Umbilical cord (tissue), 1 donor: ENCODE measurements at regions not wholly inside any gene's neighbourhood (a gene's known extent, or its start where the extent isn't known, plus 50 kb on each side); places are given as distances from the start of the nearest gene placed in this dataset.

Source experiments
- DNase-seq: peaks from one replicate; pipeline ENCODE4 v3.0.0-alpha.2; 2015; ENCODE audit warnings: low spot score

GRCh38 chr5:163619951-163620350 lies 114.5 kb downstream of the MAT2B start:
- no peak for DNase-seq

- DNase-seq = no peak
Observed at GRCh38 chr5:163622799-163623198, 117.4 kb downstream of the MAT2B start.

- DNase-seq = no peak
Observed at GRCh38 chr5:163623524-163623923, 118.1 kb downstream of the MAT2B start.

DNA sequence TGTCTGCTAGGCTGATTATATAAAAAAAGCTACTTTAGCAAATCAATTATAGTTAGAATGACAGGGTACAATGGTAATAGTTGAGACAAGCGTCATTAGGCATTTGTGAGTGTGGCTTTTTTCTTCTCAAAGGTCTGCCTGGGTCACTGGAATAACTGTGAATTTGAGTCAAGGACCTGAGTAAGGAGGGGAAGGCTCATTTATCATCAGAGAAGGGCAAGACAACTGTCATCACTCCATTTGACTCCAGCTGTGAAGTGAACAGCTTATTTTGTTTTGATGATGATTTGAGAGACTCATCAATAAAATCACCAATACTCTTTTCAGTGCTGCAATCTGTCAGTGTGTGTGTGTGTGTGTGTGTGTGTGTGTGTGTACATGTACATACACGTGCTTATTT lies 118.6 kb downstream of the MAT2B start:
- no peak for DNase-seq

GRCh38 chr5:163624431-163624830 lies 119.0 kb downstream of the MAT2B start:
- DNase-seq = no peak

DNA sequence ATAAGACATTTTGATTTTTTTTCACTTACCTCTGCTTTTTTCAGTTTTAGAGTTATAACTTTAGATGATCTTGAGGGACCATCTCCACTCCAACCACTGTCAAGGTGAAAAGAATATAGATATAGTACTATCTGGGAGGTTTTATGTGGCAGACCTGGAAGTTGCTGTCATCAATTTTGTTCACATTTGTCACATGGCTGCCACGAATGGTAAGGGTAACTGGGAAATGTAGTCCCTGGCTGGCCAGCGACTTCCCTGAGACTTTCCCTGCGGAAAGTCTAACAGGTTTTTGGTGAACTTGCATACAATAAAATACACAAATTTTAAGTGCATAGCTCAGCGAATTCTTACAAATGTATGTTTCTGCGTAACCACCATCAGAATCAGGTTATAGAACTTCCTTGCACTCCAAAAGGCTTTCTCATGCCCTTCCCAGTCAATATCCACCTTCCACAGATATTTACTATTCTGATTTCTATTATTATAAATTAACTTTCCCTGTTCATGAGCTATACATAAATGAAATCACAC lies 121.5 kb downstream of the MAT2B start:
- no peak for DNase-seq

DNA sequence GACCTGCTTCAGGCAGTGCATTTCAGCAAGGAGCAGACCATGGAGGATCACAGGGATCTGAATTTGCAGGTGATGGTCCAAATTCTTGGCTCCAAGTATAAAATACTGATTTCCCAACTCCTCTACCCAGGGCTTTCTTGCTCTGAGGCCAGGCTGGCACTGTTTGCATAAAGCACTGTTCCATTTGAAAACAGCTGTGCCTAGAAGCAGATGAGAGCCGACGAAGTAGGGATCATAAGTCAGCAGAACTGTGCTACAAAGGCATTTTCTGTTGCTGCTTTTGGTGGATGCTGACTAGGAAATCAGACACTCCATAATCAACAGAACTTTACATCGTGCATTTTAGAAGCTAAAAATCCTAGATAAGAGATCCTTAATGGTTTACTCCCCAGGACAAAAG lies 126.4 kb downstream of the MAT2B start:
- peak; percentile 69 for DNase-seq

DNA sequence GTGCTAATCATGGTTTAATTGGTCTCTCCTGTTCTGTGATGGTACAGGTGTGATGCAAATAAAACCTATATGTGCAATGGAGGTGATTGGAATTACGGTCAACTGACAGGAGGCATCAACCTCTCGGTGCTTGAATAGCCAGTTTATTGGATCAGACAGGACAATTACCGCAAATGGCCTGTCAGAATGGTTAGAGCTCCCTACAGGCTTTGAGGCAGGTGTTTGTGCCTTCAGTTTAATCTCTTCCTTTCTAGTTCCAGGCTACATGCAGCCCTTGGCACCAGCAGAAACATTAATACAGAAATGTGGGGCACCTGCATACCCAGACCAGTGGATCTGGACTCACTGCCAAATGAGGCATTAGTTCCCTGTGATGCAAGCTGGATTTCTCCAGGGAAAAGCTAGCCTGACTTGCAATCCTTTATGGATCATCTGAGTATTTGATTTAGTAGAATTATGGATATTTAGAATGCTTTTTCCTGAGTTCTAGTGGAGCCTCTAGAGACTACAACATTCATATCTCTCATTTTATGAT lies 128.6 kb downstream of the MAT2B start:
- DNase-seq = no peak

DNA sequence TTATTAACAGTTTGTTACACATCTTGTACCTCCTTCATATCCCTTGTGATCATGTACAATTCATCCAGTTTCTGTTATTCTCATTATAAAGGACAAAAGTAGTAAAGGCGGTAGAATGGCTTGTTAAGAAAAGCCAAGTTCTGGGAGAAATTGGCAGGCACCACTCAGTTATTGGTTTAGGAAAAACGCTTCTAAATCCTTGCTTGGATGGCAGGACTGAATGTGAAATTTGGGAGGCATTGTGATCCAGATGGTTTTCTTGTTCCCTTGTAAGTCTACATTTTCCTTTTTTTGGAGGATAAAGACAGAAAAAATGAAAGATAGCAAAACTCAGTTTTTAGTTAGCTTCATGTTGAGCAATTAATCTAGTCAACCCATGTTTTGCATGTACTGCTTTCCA lies 130.2 kb downstream of the MAT2B start:
- no peak for DNase-seq

- no peak for DNase-seq
Observed at GRCh38 chr5:163642904-163643303, 137.5 kb downstream of the MAT2B start.

GRCh38 chr5:163645421-163646416 lies 140.3 kb downstream of the MAT2B start:
- no peak for DNase-seq

DNA sequence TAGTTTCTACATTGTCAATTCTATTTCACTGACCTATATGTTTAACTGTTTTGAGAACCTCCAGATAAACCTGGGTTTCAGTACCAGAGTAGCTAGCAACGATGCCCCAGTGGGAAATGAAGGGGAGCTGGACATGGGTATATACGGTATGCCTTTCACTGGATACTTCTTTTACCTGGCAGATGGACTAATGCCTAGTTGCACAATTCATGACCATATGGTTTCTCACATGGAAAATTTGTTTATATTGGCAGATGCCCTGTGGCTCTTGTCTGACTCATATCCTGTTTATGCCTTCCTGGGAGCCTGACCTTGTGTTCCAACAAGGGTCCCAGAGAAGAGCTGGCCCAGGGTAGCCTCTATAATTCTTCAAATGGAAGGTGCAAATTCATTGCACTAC lies 144.1 kb downstream of the MAT2B start:
- no peak for DNase-seq

DNA sequence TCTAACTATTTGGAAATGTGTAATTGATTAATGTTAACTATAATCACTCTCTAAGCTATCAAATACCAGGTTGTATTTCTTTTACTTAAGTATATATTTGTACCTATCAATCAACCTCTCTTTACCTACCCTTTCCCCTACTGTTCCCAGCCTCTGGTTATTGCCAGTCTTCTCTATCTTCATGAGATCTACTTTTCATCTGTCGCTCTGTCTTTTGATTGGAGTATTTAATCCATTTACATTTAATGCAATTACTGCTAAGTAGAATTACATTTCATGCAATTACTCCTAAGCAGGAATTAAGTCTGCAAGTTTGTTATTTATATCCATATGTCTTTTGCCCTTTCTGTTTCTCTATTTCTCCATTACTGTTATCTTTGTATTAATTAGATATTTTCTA lies 148.1 kb downstream of the MAT2B start:
- DNase-seq = no peak

GRCh38 chr5:163658702-163659567 lies 153.5 kb downstream of the MAT2B start:
- no peak for DNase-seq

GRCh38 chr5:163659568-163659902 lies 154.1 kb downstream of the MAT2B start:
- no peak for DNase-seq

- no peak for DNase-seq
Observed at GRCh38 chr5:163660486-163660885, 155.1 kb downstream of the MAT2B start.

DNA sequence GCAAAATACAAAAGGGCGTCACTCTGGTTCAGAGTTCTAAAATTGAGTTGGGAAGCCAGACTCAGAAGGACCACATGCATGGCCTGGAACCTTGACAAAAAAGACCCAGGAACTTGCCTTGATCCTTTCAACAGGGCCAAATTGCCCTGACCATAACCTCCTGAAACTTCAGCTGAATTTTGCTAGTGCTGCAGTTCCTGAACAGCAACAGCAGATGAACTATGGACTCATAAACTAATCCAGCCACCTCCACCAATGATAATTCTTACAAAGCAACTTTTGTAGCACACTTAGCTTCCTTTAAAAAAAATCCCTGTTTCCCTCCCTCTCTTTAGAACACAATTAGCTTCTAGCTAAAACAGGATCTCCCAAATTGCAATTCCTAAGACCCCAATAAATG lies 155.9 kb downstream of the MAT2B start:
- no peak for DNase-seq

- no peak for DNase-seq
Observed at GRCh38 chr5:163670036-163670435, 164.6 kb downstream of the MAT2B start.

GRCh38 chr5:163677092-163677491 lies 171.7 kb downstream of the MAT2B start:
- no peak for DNase-seq

DNA sequence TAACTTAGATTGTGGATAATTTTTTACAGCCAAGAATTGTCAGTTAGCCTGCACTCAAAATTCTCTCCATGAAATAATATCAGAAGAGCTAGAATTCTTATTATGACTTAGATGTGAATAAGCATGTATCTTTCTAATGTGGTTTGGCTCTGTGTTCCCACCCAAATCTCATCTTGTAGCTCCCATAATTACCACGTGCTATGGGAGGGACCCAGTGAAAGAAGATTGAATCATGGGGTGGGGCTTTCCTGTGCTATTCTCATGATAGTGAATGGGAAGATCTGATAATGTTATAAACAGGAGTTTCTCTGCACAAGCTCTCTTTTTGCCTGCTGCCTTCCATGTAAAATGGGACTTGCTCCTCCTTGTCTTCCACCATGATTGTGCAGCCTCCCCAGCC lies 176.8 kb downstream of the MAT2B start:
- no peak for DNase-seq

GRCh38 chr5:163687414-163687813 lies 182.0 kb downstream of the MAT2B start:
- DNase-seq = no peak

GRCh38 chr5:163692091-163692490 lies 186.7 kb downstream of the MAT2B start:
- no peak for DNase-seq
